HPDE6-E6E7 (cell line): ENCODE measurements at regions not wholly inside any gene's neighbourhood (a gene's known extent, or its start where the extent isn't known, plus 50 kb on each side); places are given as distances from the start of the nearest gene placed in this dataset.
"Not testable (repeated sequence)": the region's sequence is repeated elsewhere in the genome, so short reads cannot be mapped to it uniquely, and the experiment has no call there.

Source experiments
- DNase-seq: peaks from one replicate; pipeline ENCODE4 v3.0.0; 2011; ENCODE audit warnings: missing footprints; ENCODE audit errors: extremely low spot score

DNA sequence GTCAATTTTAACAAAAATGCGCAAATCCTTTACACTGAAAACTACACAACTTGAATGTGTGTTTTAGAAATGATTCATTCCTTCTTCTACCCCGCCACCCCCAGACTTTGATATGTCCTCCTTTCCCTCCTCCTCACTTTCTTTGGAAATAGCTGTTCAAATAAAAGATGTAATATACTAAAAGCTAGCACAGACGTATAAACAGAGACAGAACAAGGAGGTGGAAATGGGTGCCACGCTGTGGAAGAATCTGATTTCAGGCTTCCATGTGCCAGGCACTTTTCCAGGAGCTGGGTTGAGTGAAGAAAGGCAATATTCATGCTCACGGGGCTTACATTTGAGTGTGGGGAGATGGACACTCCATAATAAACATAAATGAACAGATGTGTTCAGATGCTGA lies 246.6 kb downstream of the ZNF92 start:
- not testable (repeated sequence) for DNase-seq

- not testable (repeated sequence) for DNase-seq
Observed at GRCh38 chr7:65621580-65622201, 248.0 kb downstream of the ZNF92 start.

- DNase-seq: not testable (repeated sequence)
Observed at GRCh38 chr7:65631236-65631635, 241.6 kb upstream of the VKORC1L1 start.

DNA sequence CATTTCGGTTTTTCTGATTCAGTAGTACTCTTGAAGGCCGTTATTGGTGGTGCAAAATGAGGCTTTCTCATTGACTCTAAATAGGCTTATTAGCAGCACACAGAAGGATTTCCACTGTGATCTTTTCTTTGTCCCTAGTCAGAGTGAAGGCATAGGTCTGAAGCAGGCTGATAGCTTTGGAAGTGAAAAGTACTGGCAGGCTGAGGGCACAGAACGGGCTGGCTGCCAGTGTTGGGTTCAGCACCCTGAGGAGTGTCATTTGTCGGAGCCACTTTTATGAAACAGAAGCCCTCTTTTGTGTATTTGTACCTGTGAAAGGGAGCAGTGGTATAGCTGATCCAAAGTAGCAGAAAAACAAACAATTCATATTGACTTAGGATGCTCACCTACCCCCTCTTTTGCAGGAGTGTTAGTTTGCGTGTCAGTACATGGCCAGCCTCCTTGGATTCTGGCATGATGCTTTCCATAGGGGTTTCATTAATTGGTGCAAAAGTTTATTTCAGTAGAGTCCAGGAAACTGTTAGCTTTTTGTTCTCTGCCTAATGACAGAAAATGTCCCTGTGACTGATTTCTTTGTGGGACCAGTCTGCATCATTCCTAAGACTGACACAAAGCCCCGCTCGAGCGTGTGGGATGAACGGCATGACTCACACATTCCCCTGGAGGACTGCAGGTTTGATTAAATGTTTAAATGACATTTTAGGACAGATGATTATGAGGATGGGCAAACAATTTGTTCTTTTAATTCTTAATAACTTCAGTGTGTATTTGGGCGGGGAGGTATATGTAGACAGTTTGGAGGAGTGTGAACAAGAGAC lies 239.1 kb upstream of the VKORC1L1 start:
- DNase-seq: not testable (repeated sequence)

GRCh38 chr7:65638918-65639317 lies 234.0 kb upstream of the VKORC1L1 start:
- not testable (repeated sequence) for DNase-seq

- DNase-seq: not testable (repeated sequence)
Observed at GRCh38 chr7:65639717-65640116, 233.2 kb upstream of the VKORC1L1 start.

GRCh38 chr7:65643498-65643897 lies 229.4 kb upstream of the VKORC1L1 start:
- DNase-seq: not testable (repeated sequence)

GRCh38 chr7:65647153-65647964 lies 225.5 kb upstream of the VKORC1L1 start:
- DNase-seq: not testable (repeated sequence)

DNA sequence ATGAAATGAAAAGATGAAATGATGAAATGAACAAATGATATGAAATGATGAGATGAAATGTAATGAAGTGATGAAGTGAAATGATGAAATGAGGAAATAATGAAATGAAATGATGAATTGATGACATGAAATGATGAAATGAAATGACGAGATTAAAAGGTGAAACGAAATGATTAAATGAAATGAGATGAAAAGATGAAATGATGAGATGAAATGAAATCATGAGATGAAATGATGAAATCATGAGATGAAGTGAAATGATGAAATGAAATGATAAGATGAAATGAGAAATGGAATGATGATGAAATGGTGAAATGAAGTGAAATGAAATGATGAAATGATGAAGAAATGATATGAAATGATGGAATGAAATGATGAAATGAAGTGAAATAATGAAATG lies 221.7 kb upstream of the VKORC1L1 start:
- DNase-seq: not testable (repeated sequence)

GRCh38 chr7:65651826-65652592 lies 220.9 kb upstream of the VKORC1L1 start:
- not testable (repeated sequence) for DNase-seq

DNA sequence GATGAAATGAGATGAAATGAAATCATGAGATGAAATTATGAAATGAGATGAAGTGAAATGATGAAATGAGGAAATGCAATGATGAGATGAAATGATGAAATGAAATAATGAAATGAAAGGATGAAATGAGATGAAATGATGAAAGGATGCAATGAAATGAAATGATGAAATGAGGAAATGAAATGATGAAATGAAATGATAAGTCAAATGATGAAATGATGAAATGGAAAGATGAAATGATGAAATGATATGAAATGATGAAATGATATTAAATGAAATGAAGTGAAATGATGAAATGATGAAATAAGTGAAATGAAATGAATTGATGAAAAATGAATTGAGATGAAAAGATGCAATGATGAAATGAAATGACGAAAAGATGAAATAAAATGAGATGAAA lies 220.2 kb upstream of the VKORC1L1 start:
- DNase-seq: not testable (repeated sequence)

DNA sequence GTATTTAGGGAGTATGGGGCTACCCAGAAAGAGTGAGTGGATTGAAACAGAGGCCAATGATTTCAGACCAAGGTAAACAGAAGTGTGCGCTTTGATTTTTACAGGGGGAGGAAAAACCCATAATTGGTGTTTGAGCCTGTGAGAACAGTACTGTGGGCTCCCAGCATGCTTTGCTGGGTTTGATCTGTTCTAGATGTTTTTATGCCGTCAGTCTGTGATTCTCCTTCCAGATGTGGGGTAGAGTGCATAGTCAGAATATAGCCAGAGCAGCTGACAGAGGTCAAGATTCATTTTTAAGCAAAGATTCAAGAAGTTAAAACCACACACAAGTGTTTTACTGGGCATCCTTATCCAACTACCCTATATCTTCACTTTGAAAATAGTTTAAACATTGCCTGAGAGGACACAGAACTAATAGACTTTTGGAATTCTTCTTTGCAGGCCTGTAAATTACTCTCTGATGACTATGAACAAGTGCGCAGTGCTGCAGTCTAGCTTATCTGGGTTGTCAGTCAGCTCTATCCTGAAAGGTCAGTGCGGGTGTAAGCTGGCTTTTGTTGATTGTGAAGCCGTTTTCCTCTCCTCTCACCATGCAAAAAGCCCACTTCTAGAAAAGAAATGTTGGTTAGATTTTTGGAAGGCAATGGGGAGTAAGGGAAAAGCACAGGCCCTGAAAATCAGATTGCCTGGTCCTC lies 216.2 kb upstream of the VKORC1L1 start:
- DNase-seq: not testable (repeated sequence)

- DNase-seq: not testable (repeated sequence)
Observed at GRCh38 chr7:65683362-65683761, 189.5 kb upstream of the VKORC1L1 start.

DNA sequence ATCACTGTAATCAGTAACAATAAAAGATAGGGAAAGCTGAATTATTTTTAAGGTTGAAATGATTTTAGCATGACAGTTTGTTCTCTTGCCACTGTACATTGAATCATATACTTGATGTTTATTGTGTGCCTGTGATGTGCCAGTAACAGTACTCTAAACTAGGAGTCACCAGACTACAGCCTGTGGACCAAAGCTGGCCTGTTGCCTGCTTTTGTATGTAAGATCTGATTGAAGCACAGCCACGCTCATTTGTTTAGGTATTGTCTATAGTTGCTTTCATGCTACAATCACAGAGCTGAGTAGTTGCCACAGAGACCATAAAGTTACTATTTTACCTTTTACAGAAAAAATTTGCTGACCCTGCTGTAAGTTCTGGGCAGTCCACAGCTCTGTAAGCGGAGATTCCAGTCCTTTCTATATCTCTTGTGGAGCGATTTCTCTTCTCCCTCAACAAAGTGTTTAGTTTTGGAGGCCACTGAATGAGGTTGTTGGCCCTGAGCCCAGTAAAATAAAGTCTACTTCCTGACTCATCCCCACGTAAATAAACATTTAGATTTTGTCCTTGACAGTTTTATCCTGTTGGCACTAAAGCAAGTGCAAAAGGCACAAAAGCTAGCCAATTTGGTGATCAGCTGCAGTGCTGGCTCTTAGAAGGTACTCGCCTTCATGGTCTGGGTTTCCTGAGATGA lies 173.7 kb upstream of the VKORC1L1 start:
- DNase-seq: not testable (repeated sequence)

- DNase-seq: not testable (repeated sequence)
Observed at GRCh38 chr7:65699715-65700356, 173.0 kb upstream of the VKORC1L1 start.

DNA sequence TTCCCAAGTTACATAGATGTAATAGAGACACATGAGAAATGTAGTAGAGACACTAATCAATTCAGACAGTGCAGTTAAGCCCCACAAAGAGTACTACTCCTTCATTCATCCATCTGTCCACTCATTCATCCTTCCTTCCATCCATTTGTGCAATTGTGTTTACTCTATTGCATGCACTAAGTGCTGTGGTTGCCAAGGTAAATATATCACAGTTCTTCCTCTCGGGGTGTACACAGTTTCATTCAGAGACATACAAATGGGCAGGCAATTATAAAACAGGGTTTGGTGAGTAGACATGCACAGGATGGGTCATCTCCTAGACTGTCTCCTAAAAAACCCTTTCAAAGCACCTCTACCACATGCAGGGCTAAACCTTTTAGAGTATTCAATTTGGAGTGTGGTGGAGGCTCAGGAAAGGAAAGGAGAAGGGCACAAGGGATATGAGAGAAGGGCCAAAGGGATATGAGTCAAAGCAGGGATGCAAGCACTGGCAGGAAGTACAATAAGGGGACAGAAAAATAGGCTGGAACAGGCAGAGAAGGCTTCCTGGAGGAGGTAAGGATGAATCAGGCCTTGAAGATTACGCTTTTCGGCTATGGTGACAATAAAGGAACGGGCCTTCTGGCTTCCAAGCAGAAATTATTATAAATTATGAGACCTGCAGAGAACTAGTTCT lies 153.6 kb upstream of the VKORC1L1 start:
- DNase-seq: not testable (repeated sequence)

DNA sequence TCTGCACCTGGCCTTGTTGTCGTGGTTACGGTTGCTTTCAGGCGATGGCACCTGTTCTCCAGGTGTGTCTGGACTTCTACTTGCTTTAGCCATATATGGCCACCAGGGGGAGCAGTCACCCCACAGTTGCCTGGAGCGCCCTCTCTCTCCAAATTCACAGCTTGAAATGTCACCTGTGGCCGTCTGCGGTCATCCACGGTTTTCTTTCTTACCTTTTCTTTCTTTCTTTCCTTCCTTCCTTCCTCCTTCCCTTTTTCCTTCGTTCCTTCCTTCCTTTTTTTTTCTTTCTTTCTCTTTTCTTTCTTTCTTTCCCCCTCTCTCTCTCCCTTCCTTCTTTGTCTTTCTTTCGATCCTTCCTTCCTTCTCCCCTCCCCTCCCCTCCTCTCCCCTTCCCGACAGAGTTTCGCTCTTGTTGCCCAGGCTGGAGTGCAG lies 150.5 kb upstream of the VKORC1L1 start:
- peak; percentile 25 for DNase-seq

DNA sequence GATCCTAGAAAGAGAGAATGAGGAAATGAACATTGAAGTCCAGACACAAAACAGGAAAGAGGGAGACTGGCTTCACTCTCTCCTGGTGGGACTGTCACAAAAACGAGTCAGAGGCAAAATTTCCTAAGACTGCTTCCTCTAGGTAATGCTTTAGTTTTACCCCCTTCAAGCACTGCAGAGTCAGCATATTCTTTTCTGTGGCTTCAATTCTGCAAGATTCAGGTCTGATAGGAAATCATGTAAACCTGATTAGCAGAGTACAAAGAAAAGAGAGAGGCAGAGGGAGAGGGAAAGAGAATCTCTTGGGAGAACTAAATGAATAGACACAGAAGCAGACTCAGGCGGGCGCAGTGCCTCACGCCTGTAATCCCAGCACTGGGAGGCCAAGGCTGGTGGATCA lies 145.7 kb upstream of the VKORC1L1 start:
- not testable (repeated sequence) for DNase-seq

DNA sequence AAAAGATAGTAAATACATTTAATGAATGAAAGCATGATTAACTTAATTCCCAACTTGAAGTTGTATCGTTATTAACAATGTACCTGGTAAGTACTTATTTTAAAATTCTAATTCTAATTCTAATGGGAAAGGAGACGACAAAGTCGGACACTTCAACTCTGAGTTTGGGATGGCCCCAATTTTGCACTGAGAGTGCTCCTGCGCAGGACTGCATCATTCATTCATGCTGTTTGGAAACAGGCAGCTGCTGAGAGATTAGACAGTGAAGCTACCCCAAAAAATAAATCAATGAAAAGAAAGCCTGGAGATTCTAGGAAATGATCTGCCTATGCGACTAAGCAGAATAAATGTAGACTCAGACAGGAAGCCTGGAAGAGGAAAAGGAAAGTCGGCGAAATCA lies 141.7 kb upstream of the VKORC1L1 start:
- no peak for DNase-seq
